ENCODE measurements at regions not wholly inside any gene's neighbourhood (a gene's known extent, or its start where the extent isn't known, plus 50 kb on each side); places are given as distances from the start of the nearest gene placed in this dataset.

- ChIA-PET POLR2A (no interaction called here), CTCF (ENCODE audit: low intra/inter-chr PET ratio) (no interaction called here)
- TF ChIP-seq ZNF449 (CRISPR knock-in tag; IDR thresholded peaks at IDR 0.05) (no peak), SNRNP70 (optimal IDR thresholded peaks at IDR 0.05; ENCODE audit: low read depth, low read length) (no peak), NFE2L1 (tag; IDR thresholded peaks at IDR 0.05; ENCODE audit: borderline replicate concordance, low read depth) (no peak), CREB1 (IDR thresholded peaks at IDR 0.05) (no peak), CREB1 (CRISPR knock-in tag; IDR thresholded peaks at IDR 0.05) (no peak), KLF10 (CRISPR knock-in tag; IDR thresholded peaks at IDR 0.05) (no peak)
- ATAC-seq (no peak), FAIRE-seq (no peak), DNase-seq (ENCODE audit: extremely low read depth in 1 of 4, low spot score in 3 of 4) (no peak)
- H3K9ac ChIP-seq (ENCODE audit: insufficient read depth in 1 of 2, low read depth in 2 of 2, low read length in 2 of 2), result no peak overlapping the region
- no peak overlapping the region for H2AFZ ChIP-seq (ENCODE audit: low read depth, low read length)
- no peaks in the 10 kb centered on the region for H3K36me3 ChIP-seq (ENCODE audit: control insufficient read depth, insufficient read depth, low read length)
- H3K9me1 ChIP-seq (ENCODE audit: control insufficient read depth, insufficient read depth, low read length), result no peaks in the 10 kb centered on the region
- H3K4me2 ChIP-seq (ENCODE audit: insufficient read depth, low read length), result no peak overlapping the region
- H3K4me1 ChIP-seq (replicated peaks in 1 of 2; ENCODE audit: control insufficient read depth in 2 of 2, insufficient read depth in 2 of 2, low read length in 2 of 2), result no peaks in the 10 kb centered on the region
- H3K27ac ChIP-seq (ENCODE audit: extremely low read depth, low read depth, low read length), result no peak overlapping the region
- 3% methylated on average over 6 of the region's 6 CpGs for WGBS (ENCODE audit: insufficient coverage, low coverage, missing lambda C conversion rate)
- in situ Hi-C loops (cut with MboI), result no loop called here
- H3K79me2 ChIP-seq (ENCODE audit: control insufficient read depth, insufficient read depth, low read length), result no peaks in the 10 kb centered on the region
- no peaks in the 10 kb centered on the region for H4K20me1 ChIP-seq (replicated peaks; ENCODE audit: control insufficient read depth, insufficient read depth, low read length)
- H3K27me3 ChIP-seq (ENCODE audit: control insufficient read depth in 2 of 2, insufficient read depth in 2 of 2, low read length in 2 of 2), result no peaks in the 10 kb centered on the region
- H3K9me3 ChIP-seq (replicated peaks; ENCODE audit: control insufficient read depth, insufficient read depth, low read depth, low read length), result no peaks in the 10 kb centered on the region
- no TSS peak for BruUV-seq (replicated peaks)
- intact Hi-C loops (cut with micrococcal nuclease), result no loop called here
- H3K4me3 ChIP-seq, result no peak overlapping the region
These were observed 143.5 kb upstream of the NCKAP5 start for GRCh38 chr2:133711806-133712205.

- WGBS (ENCODE audit: insufficient coverage, low coverage, missing lambda C conversion rate), result 4% methylated on average over 3 of the region's 3 CpGs
- no peaks in the 10 kb centered on the region for H4K20me1 ChIP-seq (replicated peaks; ENCODE audit: control insufficient read depth, insufficient read depth, low read length)
- DNase-seq (ENCODE audit: extremely low read depth in 1 of 4, low spot score in 3 of 4), result no peak
- no peak for FAIRE-seq
- in situ Hi-C loops (cut with MboI) (no loop called here), intact Hi-C loops (cut with micrococcal nuclease) (no loop called here)
- H3K36me3 ChIP-seq (ENCODE audit: control insufficient read depth, insufficient read depth, low read length), result no peaks in the 10 kb centered on the region
- ChIA-PET CTCF (ENCODE audit: low intra/inter-chr PET ratio) (no interaction called here), POLR2A (no interaction called here)
- H3K27me3 ChIP-seq (ENCODE audit: control insufficient read depth in 2 of 2, insufficient read depth in 2 of 2, low read length in 2 of 2), result no peaks in the 10 kb centered on the region
- H3K9me1 ChIP-seq (ENCODE audit: control insufficient read depth, insufficient read depth, low read length), result no peaks in the 10 kb centered on the region
- ATAC-seq, result no peak
- H3K4me3 ChIP-seq, result no peak overlapping the region
- BruUV-seq (replicated peaks), result no TSS peak
- no peaks in the 10 kb centered on the region for H3K79me2 ChIP-seq (ENCODE audit: control insufficient read depth, insufficient read depth, low read length)
- H3K9me3 ChIP-seq (replicated peaks; ENCODE audit: control insufficient read depth, insufficient read depth, low read depth, low read length), result no peaks in the 10 kb centered on the region
- H3K27ac ChIP-seq (ENCODE audit: extremely low read depth, low read depth, low read length), result no peak overlapping the region
- H3K4me1 ChIP-seq (replicated peaks in 1 of 2; ENCODE audit: control insufficient read depth in 2 of 2, insufficient read depth in 2 of 2, low read length in 2 of 2), result no peaks in the 10 kb centered on the region
- no peak overlapping the region for H2AFZ ChIP-seq (ENCODE audit: low read depth, low read length)
- no peak overlapping the region for H3K9ac ChIP-seq (ENCODE audit: insufficient read depth in 1 of 2, low read depth in 2 of 2, low read length in 2 of 2)
- no peak overlapping the region for H3K4me2 ChIP-seq (ENCODE audit: insufficient read depth, low read length)
- no peak for TF ChIP-seq CREBBP (IDR thresholded peaks at IDR 0.05; ENCODE audit: low read depth, low read length)
- no peak for TF ChIP-seq KHSRP (IDR thresholded peaks at IDR 0.05)
- no peak for TF ChIP-seq NKRF (IDR thresholded peaks at IDR 0.05; ENCODE audit: borderline replicate concordance)
- TF ChIP-seq ZNF431 (CRISPR knock-in tag; IDR thresholded peaks at IDR 0.05), result no peak
- no peak for TF ChIP-seq FOSL1 (tag; conservative IDR thresholded peaks at IDR 0.05)
- no peak for TF ChIP-seq PCBP2 (IDR thresholded peaks at IDR 0.05; ENCODE audit: low read depth, low read length, poor library complexity, severe bottlenecking)
- TF ChIP-seq HIVEP1 (CRISPR knock-in tag; IDR thresholded peaks at IDR 0.05), result no peak
These were observed 144.1 kb upstream of the NCKAP5 start for GRCh38 chr2:133712369-133712768.
